HG02571 (cell line): ENCODE measurements at regions not wholly inside any gene's neighbourhood (a gene's known extent, or its start where the extent isn't known, plus 50 kb on each side); places are given as distances from the start of the nearest gene placed in this dataset.

Source experiments
- ATAC-seq: cut with Tn5 transposase; IDR thresholded peaks from one replicate; pipeline ENCODE4 v1.9.1; 2021; ENCODE audit warnings: mild to moderate bottlenecking, moderate library complexity; ENCODE audit not compliant: unreplicated experiment

DNA sequence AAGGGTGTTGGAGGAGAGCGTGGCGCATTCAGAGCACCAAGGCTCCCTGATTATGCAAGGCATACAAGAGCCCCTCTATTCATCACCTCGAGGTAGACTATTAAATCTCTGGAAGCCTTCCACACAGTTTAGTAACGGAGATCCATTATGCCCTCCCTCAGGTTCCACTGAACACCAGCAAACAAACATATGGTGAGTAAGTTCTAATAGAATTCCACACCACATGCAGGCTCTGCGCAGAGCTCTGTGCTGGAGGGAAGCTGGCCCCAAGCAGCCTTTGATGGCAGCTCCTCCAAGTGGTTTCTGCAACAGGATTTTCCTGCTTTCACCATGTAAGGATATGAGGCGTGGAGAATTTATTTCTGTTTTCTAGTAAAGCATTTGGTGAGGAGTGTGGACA, 238.6 kb downstream of the C1D start:
- no peak for ATAC-seq

DNA sequence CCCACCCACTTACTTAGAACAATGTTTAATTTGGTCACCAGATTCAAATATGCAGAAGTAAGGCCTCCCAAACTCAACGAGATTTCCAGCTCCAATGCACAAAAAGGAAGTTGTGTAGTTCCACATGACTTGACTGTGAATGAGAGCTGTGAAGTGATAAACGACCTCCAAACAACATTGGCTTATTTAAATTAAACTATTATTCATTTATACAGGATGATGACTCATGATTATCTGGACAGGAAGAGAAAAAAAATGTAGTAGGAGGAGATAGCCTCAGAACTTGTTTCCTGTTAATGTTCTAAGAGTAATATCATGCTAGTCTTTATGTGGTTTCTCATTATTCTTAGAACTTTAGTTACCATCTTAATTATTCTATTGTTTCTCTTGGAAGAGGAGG, 237.3 kb downstream of the C1D start:
- ATAC-seq: no peak

DNA sequence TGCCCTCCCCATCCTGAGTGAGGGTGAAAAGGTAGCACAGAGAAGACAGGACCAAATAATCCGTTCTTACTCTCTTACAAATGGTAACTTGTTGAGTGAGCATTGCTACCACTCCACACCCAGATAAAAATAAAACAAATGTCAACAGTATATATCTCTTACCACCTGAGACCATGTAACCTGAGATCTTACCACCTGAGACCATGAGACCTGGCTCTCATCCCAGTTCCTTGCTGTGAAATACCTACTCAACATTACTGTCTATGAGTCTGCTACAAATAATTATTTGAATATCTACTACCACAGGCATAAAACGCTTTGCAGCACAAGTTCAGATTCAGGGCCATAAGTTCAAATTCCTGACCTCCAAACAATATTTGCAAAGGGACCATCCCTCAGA, 234.7 kb downstream of the C1D start:
- no peak for ATAC-seq

DNA sequence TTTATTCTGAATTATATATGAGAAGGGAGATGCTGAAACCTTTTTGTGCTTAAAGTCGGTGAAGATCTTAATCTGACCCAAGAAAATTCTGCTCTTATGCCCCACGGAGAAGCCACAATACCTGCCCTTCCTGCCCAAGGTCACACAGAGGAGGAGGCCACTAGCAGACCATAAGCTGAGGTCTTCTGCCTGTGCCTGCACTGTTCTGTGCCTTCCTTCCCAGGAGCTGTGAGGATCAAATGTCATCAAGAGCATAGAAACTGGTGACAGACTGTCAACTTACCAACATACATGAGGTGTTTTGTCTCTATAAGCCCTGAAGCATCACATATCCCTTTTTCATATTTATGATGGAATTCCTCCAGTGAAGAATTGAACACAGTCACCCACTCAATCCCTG, 233.3 kb downstream of the C1D start:
- ATAC-seq: no peak

DNA sequence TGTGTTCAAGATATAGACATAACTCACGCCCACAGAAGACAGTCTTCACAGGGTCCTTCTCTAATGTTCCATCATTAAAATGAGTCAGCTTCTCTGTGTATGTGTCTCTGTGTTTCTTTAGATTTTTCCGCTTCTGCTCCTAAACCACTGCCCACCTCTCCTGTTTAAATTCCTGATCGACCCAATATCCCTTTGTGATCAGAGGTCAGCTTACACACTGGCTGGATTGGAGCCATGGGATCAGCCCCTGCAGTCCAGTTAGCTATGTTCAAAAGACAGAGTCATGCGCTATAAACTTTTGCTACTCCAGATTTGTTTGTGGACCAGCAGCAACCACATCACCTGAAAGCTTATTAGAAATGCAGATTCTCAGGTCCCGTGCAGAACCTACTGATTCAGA, 229.2 kb downstream of the C1D start:
- ATAC-seq: no peak

DNA sequence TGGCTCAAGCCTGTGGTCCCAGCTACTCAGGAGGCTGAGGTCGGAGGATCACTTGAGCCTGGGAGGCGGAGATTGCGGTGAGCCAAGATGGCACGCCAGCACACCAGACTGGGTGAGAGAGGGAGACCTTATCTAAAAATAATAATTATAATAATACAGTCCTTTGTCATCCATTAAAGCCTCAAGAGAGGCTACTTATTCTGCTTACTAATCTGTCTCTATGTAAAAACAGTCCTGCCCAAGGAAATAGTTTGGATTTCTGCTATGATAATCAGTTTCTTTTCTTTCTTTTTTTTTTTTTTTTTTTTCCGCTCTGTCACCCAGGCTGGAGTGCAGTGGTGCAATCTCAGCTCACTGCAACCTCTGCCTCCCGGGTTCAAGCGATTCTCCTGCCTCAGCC, 228.3 kb downstream of the C1D start:
- no peak for ATAC-seq

DNA sequence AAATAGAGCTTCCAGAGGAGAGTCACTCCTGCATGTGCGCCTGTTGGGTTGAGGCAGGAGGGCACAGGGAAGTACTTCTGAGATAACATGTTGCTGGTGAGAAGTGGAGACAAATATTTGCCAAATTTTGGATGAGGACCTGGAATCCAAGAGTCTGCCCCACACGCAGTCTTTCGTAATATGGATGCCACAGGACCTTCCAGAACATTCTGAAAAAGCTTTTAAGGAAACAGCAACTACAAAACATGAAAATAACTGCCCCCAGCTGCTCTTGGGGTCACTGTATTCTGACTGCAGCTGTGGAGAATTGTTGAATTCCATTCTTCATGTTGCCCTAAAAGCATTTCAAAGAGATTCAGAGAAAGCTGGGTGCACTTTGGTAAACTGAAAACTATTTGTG, 227.5 kb downstream of the C1D start:
- ATAC-seq: no peak

DNA sequence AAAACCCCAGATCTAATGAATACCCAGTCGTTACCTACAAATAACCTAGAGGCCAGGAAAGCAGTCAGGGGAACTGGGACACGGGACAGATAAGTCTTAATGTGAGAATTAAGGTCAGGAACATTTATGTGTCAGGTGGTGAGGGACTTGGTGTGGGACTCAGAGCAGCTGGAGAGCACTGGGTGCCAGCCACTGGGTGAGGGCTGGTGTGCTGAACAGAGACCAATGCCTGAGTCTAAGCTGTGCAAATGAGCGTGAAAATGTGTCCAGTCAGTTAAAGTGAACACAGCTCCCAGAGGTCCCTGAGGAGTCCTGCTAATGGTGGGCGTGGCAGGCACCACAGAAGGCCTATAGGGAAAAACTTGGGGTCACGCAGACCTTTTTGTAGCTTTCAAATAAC, 225.9 kb downstream of the C1D start:
- ATAC-seq: no peak

DNA sequence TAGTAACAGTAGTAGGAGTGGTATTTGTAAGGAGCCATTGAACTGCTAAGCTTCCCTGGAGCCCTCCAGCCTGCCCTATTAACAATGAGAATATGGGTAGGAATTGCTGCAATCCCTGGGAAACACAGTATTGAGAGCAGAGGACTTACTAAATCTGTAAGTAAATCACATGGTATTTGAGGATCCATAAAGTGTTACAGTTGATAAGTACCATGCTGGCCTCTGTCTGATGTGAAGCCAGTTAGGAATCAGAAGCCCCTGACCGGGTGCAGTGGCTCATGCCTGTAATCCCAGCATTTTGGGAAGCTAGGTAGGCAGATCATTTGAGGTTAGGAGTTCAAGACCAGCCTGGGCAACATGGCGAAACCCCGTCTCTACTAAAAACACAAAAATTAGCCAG, 224.6 kb downstream of the C1D start:
- no peak for ATAC-seq

DNA sequence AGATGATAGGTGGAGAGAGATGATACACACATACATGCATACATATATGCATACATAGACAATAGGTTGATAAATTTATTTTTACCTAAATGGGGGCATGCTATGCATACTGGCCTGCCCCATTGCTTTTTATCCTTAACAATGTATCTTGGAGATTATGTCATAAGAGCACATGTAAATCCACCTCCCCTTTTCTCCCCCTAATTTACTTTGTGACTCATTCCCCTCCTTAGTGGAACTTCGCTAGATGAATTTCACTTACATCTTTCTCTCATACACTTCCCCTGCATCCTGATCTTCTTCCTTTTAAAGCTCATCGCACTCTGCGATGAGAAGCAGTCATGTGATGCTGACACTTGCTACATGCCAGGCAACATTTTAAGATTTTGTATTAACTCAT, 223.6 kb downstream of the C1D start:
- no peak for ATAC-seq

DNA sequence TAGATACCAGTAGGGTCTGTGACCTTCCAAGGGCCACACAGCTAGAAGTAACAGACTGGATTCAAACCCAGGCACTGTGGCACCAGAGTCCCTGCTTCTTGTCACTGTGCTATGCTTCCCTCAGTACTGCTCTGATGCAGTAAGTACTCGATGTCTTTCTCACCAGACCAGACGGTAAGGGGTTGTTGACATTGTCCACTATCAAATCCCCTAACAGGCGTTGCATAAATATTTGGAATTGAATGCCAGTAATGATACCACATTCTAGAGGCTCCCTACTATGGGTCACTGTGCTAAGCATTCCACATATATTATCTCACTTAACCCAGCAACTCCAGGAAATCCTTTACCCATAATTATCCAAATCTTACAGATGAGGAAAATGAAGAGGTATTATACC, 223.1 kb downstream of the C1D start:
- ATAC-seq: no peak

DNA sequence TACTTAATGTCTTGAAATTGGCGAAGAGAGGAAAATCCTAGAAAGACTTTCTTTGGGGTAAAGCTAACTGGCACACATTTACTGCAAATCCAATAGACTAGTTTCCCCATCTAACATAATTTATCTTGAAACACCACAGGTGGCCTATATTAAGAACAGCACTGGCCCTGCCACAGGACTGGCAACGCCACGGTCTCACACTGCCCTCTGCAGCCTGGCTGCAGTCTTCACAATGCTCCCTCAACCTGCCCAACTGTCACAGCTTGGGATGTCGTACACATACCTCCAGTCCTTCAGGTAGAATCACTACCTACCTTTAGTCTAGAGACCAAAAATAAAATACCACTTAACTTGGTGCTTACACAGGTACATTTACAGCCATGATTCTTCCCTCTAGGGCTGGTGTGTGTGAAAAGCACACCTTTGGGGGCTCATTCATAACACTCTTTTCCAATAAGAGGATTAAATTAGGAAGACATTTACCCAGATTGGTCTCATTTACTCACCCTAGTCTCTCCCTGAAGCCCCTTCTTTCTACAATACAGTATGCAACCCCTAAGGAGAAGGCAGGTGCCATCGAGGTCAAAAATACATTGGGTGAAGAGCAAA, 222.2 kb downstream of the C1D start:
- peak; percentile 74 for ATAC-seq

DNA sequence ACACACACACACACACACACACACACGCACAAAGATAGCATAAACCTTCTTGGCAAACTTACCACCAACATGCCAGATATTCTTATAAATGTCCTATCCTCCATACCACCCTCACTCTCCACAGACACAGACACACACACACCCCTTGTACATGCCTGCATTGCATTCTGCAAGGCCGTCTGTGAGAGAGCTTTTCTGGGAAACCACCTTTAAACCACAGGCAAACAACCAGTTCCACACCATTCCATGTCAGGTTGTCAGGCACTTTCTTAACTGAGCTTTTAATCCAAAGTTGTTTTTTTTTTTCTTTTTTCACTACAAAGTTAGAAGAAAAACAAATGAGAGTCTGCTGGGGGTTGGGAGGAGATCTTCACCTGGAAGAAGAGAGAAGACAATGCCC, 221.1 kb downstream of the C1D start:
- no peak for ATAC-seq

DNA sequence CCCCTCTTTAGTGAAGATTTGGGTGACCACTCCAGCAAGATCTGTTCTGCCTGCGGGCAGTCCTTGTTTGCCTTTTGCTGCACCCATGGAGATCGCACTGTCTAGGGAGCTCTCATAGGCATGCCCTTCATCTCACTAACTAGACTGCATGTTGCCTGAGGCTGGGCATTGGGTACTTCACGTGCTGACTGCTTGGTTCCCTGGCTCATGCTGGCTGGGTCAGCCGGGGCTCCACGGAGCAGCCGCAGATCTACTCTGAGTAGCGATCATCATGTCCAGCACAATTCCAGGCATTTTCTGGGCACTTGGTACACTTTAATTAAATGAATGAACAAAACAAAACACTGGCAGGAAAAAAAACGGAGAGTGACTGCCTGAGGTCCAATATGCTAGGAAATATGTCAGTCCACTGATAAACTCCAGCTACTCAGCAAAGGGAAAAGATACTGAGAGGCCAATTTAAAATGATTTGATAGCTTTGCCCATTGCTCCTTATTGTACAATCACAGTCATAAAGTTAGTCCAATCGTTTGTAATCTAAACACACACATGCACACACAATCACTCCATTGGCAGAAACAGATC, 220.3 kb downstream of the C1D start:
- no peak for ATAC-seq

DNA sequence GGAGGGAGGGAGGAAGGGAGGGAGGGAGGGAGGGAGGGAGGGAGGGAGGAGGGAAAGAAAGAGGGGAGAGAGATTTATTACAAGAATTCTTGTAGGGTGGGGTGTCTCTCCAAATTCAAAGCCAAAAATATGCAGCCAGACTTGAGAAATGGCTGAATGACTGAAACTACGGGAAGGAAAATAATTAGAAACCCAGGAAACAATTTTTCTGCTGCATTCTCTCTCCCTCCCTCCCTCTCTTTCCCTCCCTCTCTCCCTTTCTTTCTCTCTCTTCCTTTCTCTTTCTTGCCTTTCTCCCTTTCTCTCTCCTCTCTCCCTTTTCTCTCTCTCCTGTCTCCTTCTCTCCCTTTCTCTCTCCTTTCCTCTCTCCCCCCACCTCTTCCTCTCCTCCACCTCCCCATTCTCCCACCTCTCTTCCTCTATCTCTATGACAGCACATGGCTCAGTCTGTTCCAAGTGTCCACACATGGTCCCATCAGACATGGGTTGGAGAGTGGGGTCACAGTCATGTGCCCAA, 218.7 kb downstream of the C1D start:
- no peak for ATAC-seq

DNA sequence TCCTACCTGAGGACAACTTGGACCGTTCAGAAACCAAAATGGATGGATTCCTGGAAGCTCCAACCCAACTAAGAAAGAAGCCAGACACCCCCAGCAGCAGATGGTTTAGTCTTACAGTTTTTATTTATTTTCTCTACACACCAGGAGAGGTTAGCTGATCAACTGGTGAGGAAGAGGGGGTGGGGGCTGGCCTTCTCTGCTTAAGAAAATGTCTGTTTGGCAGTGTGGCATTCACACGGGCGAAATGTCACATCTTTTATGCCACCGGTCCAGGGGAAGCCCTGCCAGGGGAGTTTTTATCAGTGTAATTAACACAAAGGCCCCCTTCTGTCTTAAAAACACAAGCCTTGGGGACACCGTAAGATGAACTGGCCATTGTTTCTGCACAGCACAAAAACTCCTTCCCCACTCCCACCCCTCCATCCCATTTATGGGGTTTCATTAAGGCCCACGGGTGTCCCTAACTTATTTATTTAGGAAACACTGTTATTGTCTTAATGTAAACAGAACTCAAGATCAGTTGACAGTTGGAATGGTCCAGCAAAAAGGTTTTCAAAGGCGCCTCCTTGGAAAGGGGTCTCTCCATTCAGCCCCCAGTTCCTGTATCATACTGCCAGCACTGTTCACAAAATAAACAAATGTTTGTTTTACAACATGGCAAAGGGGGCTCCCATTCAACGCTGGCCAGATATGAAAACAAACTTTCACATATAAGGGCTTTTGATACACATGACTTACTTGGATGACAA, 217.0 kb downstream of the C1D start:
- ATAC-seq: no peak

DNA sequence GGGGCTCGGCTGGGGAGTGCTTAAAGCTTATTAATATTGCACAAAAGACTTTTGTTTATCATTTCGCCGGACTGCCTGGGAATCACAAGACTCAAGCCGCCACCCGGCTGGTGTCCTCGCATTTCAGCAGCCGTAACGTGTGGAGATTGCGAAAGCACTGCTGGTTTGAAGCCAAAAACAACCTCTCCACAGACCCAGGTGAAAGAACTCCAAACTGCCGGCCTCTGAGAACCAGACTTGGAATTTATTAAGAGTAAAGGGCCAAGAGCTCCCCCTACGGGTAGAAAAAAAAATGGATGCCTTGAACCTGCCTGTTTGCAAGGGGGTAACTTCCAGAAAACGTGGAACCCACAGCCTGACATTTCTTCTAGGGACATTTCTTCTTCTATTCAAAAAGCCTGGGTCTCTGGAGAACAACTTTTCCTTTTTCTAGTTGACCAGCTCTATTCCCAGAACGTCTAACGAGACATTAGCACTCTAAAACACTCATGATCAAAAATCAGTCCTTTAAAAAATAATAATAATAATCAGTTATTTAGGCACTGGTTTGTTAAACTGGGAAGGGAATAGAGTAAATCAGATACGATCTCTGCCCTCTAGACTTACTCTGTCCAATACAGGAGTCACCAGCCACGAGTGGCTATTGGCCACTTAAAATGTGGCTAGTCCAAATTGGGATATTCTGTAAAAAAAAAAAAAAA, 216.3 kb downstream of the C1D start:
- no peak for ATAC-seq

DNA sequence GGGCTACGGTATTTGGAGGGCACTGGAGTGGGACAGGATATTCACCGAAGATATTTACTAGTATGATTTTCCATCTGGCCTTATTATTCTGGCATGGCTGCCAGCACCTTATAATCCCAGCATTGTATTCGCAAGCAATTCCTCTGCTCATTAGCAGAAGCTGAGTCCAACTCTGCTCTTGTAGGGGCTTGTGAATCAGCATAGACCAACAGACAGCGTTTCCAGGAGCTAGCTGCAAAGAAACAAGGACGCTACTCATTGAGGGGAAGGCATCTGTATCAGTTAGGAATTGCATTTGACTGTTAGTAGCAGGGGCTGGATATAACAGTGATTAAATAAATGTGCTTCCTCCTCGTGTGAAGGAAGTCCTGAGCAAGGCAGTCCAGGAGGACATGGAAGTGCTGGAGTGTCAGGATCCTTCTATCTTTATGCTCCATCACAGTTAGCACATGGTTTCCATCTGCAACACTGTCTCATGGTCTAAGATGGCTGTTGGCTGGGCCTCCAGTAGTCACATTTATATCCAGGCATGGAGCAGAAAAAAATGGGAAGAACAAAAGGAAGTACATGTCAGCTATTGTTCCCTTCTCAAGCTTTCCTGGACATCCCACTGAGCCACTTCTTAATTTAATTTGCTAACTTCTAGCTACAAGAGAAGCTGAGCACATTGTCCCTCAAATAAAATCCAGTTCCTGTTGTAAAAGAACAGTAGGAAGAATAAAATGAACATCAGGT, 214.1 kb downstream of the C1D start:
- ATAC-seq: no peak

DNA sequence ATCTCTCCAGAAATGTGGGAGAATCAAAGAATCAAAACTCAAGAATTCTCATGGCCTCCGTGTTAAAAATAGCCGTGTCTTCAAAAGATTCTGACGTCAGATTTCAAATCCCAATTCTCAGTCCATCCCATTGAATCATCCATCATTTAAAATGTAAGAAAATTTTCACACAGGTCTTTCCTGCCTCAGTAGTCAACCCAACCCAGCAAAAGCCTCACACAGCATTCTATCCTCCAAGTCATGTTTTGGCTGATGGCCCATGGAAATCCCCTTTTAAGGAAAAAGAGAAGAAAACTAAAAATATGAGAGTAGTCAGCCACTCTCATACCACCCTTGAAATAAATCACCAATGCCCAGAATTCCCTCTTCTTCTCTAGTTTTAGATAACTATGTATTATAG, 211.8 kb downstream of the C1D start:
- no peak for ATAC-seq

DNA sequence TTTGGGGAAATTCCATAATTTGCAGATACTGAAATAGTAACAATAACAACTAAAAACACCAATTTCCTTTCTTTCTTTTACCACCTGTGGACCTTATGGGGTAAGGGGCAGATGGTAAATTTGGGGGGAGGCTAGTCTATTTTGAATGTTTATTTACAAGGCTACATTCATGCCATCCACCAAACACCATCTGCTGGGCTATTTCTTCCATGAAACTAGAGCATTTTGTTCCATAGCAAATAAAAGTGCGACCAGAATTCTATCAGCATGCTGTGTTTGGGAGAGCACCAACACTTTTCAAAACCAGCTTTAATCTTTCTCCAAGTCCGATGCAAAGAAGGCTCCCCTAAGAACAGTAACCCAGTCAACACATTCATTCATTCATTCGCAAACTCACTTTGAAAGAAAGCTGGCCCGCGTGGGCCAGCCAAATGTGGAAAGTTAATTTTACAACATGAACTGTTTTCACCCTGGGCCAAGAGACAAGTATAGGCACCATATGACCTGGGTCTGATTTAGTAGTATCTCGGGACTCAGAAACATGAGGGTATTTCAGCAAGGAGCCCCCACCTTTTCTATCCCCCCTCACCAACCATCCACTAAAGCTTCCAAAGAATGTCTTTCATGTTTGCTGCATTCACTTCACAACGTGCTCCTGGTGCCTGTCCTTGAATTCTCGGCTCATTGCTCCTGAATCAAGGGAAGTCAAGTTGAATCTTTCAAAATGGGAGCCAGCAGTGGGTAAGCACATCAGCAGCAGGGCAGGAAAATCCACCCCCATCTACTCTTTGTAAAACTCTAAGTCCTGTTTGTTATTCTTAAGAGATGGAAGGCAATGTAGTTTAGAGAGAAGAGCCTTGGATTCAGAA, 210.6 kb downstream of the C1D start:
- no peak for ATAC-seq
